Vagina (tissue), 2 donors: ENCODE measurements at regions not wholly inside any gene's neighbourhood (a gene's known extent, or its start where the extent isn't known, plus 50 kb on each side); places are given as distances from the start of the nearest gene placed in this dataset.

Experiments
- POLR2A ChIP-seq, 2 donors: fragments of 450-650 bp; IDR thresholded peaks; one replicate each; pipeline ENCODE4 v1.6.1; 2017; ENCODE audit warnings: antibody characterized with exemption in 2 of 2, mild to moderate bottlenecking in 2 of 2, moderate library complexity in 2 of 2
- TF ChIP-seq, protein P1 (sequence below), 3 experiments: fragments of 450-650 bp in 2 of 3; fragments of 200-600 bp in 1 of 3; sonication (generic) in 1 of 3; IDR thresholded peaks; one replicate each; pipeline ENCODE4 v1.5.1; 2017 to 2019; ENCODE audit warnings: antibody characterized with exemption in 3 of 3, mild to moderate bottlenecking in 2 of 3, moderate library complexity in 2 of 3

DNA sequence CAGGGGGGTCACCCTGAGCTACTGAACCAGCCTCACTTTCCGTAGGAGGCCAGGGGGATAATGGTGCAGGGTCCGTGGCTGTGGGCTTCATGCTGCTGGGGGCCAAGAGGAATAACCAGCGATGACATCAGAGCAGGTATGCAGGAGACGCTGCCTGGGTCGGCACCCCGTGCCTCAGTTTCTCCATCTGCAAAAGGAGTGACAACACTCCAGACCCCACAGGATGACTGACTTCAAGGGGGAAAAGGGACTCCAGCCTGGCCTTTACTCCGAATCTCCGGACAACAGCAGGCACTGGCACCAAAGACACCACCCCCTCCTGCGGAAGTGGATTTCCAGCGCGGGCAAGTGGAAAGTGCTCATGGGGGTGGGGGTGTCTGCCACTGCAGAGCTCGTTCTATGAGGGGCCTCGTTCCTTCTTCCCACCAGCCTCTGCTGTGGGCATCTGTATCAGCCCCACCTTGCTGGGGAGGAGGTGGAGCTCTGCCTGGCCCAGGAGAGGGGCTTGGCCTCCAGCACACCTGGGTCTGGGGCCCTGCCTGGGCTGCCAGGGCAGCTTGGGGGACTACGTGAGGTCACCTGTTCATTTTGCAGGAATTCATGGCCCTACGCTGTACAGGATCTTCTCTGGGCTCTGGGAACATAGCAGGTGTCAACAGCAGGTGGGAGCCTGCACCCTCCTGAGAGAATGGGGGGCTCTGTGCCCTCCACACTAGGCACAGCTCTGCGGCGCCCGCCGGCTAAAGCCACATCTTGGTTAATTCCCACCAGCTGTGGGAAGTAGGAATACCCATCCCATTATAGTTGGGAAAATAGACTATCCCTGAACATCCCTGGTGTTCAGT, 216.6 kb upstream of the C14orf180 start:
- TF ChIP-seq POLR2A (IDR thresholded peaks at IDR 0.05): no peak
- TF ChIP-seq, protein P1, sequence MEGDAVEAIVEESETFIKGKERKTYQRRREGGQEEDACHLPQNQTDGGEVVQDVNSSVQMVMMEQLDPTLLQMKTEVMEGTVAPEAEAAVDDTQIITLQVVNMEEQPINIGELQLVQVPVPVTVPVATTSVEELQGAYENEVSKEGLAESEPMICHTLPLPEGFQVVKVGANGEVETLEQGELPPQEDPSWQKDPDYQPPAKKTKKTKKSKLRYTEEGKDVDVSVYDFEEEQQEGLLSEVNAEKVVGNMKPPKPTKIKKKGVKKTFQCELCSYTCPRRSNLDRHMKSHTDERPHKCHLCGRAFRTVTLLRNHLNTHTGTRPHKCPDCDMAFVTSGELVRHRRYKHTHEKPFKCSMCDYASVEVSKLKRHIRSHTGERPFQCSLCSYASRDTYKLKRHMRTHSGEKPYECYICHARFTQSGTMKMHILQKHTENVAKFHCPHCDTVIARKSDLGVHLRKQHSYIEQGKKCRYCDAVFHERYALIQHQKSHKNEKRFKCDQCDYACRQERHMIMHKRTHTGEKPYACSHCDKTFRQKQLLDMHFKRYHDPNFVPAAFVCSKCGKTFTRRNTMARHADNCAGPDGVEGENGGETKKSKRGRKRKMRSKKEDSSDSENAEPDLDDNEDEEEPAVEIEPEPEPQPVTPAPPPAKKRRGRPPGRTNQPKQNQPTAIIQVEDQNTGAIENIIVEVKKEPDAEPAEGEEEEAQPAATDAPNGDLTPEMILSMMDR (IDR thresholded peaks at IDR 0.05): no peak
